ENCODE measurements at regions not wholly inside any gene's neighbourhood (a gene's known extent, or its start where the extent isn't known, plus 50 kb on each side); places are given as distances from the start of the nearest gene placed in this dataset.

DNA sequence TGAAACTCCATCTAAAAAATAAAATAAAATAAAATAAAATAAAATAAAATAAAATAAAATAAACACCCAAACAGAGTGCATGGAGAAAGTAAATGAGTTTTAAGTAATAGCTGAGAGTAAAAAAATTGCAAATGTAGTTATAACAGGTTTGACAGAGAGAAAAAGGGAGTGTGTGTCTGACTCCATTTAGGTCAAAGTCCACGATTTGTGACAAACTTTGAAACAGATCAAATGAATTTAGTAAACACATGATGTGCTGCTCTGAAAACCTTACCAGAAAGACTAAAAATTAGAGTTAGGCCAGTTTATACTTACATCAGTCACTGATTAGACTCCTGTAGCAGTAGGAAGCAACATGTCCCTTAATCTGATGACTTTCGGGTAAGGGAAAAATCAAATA is 346.6 kb downstream of the PARP8 start:
- TF ChIP-seq POLR2A (IDR thresholded peaks at IDR 0.05) (no peak), CTCF (IDR thresholded peaks at IDR 0.05) (no peak)

All from uterus (tissue), 2 donors.